ENCODE measurements at regions not wholly inside any gene's neighbourhood (a gene's known extent, or its start where the extent isn't known, plus 50 kb on each side); places are given as distances from the start of the nearest gene placed in this dataset.

GRCh38 chr7:115635376-115635775 is 395.2 kb downstream of the TFEC start:
- Histone ChIP-seq H3K9me3 (ENCODE audit: control insufficient read depth in 2 of 3, insufficient read depth in 1 of 3, low read length in 3 of 3) (no peaks in the 10 kb centered on the region), H3K9ac (ENCODE audit: low read length in 3 of 3) (no peak overlapping the region), H3K4me3 (ENCODE audit: low read length in 3 of 3) (no peak overlapping the region), H3K27ac (ENCODE audit: low read depth in 2 of 2, low read length in 2 of 2) (no peak overlapping the region), H3K27me3 (ENCODE audit: control insufficient read depth, insufficient read depth, low read length) (no peaks in the 10 kb centered on the region), H3K36me3 (ENCODE audit: control insufficient read depth in 2 of 3, insufficient read depth in 3 of 3, low read length in 3 of 3) (no peaks in the 10 kb centered on the region), H3K4me1 (ENCODE audit: control insufficient read depth in 2 of 3, insufficient read depth in 2 of 3, low read depth in 1 of 3, low read length in 3 of 3) (no peaks in the 10 kb centered on the region)
- FAIRE-seq: no peak
- TF ChIP-seq, protein P1, sequence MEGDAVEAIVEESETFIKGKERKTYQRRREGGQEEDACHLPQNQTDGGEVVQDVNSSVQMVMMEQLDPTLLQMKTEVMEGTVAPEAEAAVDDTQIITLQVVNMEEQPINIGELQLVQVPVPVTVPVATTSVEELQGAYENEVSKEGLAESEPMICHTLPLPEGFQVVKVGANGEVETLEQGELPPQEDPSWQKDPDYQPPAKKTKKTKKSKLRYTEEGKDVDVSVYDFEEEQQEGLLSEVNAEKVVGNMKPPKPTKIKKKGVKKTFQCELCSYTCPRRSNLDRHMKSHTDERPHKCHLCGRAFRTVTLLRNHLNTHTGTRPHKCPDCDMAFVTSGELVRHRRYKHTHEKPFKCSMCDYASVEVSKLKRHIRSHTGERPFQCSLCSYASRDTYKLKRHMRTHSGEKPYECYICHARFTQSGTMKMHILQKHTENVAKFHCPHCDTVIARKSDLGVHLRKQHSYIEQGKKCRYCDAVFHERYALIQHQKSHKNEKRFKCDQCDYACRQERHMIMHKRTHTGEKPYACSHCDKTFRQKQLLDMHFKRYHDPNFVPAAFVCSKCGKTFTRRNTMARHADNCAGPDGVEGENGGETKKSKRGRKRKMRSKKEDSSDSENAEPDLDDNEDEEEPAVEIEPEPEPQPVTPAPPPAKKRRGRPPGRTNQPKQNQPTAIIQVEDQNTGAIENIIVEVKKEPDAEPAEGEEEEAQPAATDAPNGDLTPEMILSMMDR (IDR thresholded peaks at IDR 0.05; ENCODE audit: borderline replicate concordance, extremely low read depth, insufficient read depth): no peak
- DNase-seq: no peak
- intact Hi-C loops (cut with DNase I): no loop called here

GRCh38 chr7:115634633-115635032 is 395.9 kb downstream of the TFEC start:
- no peak overlapping the region for H3K4me3 ChIP-seq (ENCODE audit: low read length in 3 of 3)
- no peak overlapping the region for H3K9ac ChIP-seq (ENCODE audit: low read length in 3 of 3)
- DNase-seq: no peak
- no peaks in the 10 kb centered on the region for H3K27me3 ChIP-seq (ENCODE audit: control insufficient read depth, insufficient read depth, low read length)
- no peak for FAIRE-seq
- TF ChIP-seq, protein P1 (IDR thresholded peaks at IDR 0.05; ENCODE audit: borderline replicate concordance, extremely low read depth, insufficient read depth): no peak
- no peaks in the 10 kb centered on the region for H3K9me3 ChIP-seq (ENCODE audit: control insufficient read depth in 2 of 3, insufficient read depth in 1 of 3, low read length in 3 of 3)
- H3K36me3 ChIP-seq (ENCODE audit: control insufficient read depth in 2 of 3, insufficient read depth in 3 of 3, low read length in 3 of 3): no peaks in the 10 kb centered on the region
- no peak overlapping the region for H3K27ac ChIP-seq (ENCODE audit: low read depth in 2 of 2, low read length in 2 of 2)
- intact Hi-C loops (cut with DNase I): no loop called here
- H3K4me1 ChIP-seq (ENCODE audit: control insufficient read depth in 2 of 3, insufficient read depth in 2 of 3, low read depth in 1 of 3, low read length in 3 of 3): no peaks in the 10 kb centered on the region

DNA sequence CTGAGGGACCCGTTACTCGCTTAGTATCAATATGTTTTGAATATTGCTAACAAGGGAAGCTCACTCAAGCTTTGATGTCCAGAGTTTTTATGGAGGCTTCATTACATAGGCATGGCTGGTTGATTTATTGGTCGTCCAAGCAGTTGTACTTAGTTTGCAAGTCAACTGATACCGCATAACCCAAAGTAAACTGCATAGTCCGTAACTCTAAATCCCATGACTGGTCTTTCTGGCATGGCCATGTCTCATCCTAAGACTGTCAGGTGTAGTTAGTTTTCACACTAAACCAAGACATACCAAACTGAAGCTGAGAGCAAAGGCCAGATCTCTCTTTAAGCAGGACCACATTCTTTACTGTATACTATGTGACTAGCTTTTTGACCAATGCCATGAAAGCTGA is 397.9 kb downstream of the TFEC start:
- TF ChIP-seq, protein P1 (IDR thresholded peaks at IDR 0.05; ENCODE audit: borderline replicate concordance, extremely low read depth, insufficient read depth): no peak
- FAIRE-seq (no peak), DNase-seq (no peak)
- Histone ChIP-seq H3K36me3 (ENCODE audit: control insufficient read depth in 2 of 3, insufficient read depth in 3 of 3, low read length in 3 of 3) (no peaks in the 10 kb centered on the region), H3K27ac (ENCODE audit: low read depth in 2 of 2, low read length in 2 of 2) (no peak overlapping the region), H3K9me3 (ENCODE audit: control insufficient read depth in 2 of 3, insufficient read depth in 1 of 3, low read length in 3 of 3) (no peaks in the 10 kb centered on the region), H3K9ac (ENCODE audit: low read length in 3 of 3) (no peak overlapping the region), H3K27me3 (ENCODE audit: control insufficient read depth, insufficient read depth, low read length) (no peaks in the 10 kb centered on the region), H3K4me3 (ENCODE audit: low read length in 3 of 3) (no peak overlapping the region), H3K4me1 (ENCODE audit: control insufficient read depth in 2 of 3, insufficient read depth in 2 of 3, low read depth in 1 of 3, low read length in 3 of 3) (no peaks in the 10 kb centered on the region)
- intact Hi-C loops (cut with DNase I): no loop called here

- H3K4me3 ChIP-seq (ENCODE audit: low read length in 3 of 3): no peak overlapping the region
Observed at GRCh38 chr7:115631782-115632181, 398.8 kb downstream of the TFEC start.

More at GRCh38 chr7:115631782-115632181, 398.8 kb downstream of the TFEC start:
- Histone ChIP-seq H3K27ac (ENCODE audit: low read depth in 2 of 2, low read length in 2 of 2) (no peak overlapping the region), H3K9ac (ENCODE audit: low read length in 3 of 3) (no peak overlapping the region), H3K4me1 (ENCODE audit: control insufficient read depth in 2 of 3, insufficient read depth in 2 of 3, low read depth in 1 of 3, low read length in 3 of 3) (no peaks in the 10 kb centered on the region), H3K9me3 (ENCODE audit: control insufficient read depth in 2 of 3, insufficient read depth in 1 of 3, low read length in 3 of 3) (no peaks in the 10 kb centered on the region), H3K27me3 (ENCODE audit: control insufficient read depth, insufficient read depth, low read length) (no peaks in the 10 kb centered on the region), H3K36me3 (ENCODE audit: control insufficient read depth in 2 of 3, insufficient read depth in 3 of 3, low read length in 3 of 3) (no peaks in the 10 kb centered on the region)
- FAIRE-seq (no peak), DNase-seq (no peak)
- intact Hi-C loops (cut with DNase I): no loop called here
- TF ChIP-seq, protein P1 (IDR thresholded peaks at IDR 0.05; ENCODE audit: borderline replicate concordance, extremely low read depth, insufficient read depth): no peak
